A673 (cell line): ENCODE measurements at regions not wholly inside any gene's neighbourhood (a gene's known extent, or its start where the extent isn't known, plus 50 kb on each side); places are given as distances from the start of the nearest gene placed in this dataset.

Experiments used
- EZH2 ChIP-seq: fragments of 200-600 bp; sonication (generic); IDR thresholded peaks from 2 replicates; pipeline ENCODE4 v1.6.1; 2017; ENCODE audit warnings: borderline replicate concordance, low read depth, mild to moderate bottlenecking, mixed read lengths, antibody characterized with exemption, low read length; ENCODE audit not compliant: poor library complexity, severe bottlenecking
- TF ChIP-seq, protein P1 (sequence below): fragments of 300-800, 200-600 bp; sonication (generic); conservative IDR thresholded peaks from 2 replicates; pipeline ENCODE4 v1.5.1; 2017; ENCODE audit warnings: low read depth, mild to moderate bottlenecking, antibody characterized with exemption, low read length, moderate library complexity, mixed read lengths

DNA sequence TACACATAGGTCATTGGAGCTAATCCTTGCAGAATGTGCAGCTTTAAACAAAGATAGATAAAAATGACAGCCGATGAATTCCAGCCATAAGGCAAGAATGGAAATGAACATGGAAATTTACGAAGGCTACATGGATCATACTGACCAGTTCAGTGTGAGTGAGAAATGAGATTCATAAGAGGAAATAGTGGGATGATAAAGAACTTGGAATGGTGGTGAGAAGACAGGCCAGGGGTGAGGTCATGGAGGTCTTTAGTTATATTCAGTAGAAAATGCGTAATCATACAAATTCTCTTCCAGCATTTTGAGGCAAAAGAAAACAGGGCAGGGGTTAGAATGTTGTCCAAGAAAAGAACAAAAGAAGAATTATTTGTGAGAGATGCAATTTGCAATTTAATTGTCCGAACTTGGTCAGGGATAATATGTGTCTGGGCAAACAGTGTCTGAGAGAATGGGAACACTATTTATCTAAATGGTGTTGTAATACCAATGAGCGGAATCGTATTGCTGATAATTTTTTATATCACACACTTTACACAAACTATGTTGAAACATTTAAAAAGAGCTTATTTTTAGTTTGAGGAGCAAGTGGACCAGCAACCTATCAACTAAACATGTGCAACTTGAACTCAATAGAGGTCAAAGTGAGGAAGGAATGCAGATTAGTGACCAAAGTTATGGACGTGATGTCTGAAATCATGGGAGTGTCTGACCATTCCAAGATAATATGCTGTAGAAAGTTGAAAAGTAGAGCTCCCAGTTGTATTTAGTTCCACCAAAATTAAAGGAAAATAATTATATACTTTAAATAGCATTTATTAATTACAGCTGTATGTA, 739.0 kb upstream of the NCAM2 start:
- TF ChIP-seq, protein P1, sequence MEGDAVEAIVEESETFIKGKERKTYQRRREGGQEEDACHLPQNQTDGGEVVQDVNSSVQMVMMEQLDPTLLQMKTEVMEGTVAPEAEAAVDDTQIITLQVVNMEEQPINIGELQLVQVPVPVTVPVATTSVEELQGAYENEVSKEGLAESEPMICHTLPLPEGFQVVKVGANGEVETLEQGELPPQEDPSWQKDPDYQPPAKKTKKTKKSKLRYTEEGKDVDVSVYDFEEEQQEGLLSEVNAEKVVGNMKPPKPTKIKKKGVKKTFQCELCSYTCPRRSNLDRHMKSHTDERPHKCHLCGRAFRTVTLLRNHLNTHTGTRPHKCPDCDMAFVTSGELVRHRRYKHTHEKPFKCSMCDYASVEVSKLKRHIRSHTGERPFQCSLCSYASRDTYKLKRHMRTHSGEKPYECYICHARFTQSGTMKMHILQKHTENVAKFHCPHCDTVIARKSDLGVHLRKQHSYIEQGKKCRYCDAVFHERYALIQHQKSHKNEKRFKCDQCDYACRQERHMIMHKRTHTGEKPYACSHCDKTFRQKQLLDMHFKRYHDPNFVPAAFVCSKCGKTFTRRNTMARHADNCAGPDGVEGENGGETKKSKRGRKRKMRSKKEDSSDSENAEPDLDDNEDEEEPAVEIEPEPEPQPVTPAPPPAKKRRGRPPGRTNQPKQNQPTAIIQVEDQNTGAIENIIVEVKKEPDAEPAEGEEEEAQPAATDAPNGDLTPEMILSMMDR, result no peak
- TF ChIP-seq EZH2, result no peak
